ENCODE measurements at regions not wholly inside any gene's neighbourhood (a gene's known extent, or its start where the extent isn't known, plus 50 kb on each side); places are given as distances from the start of the nearest gene placed in this dataset.
A peak's percentile ranks its signal among the peaks of the same experiment; 100 is the strongest.

GRCh38 chr6:80540700-80541099 lies 434.2 kb downstream of the BCKDHB start:
- Histone ChIP-seq H3K9ac (no peak overlapping the region), H3K9me3 (peaks cover 8% of the 10 kb centered on the region; the same call in 1 of the 2 replicates), H3K79me2 (ENCODE audit: insufficient read depth) (no peaks in the 10 kb centered on the region), H3K4me2 (0 out of 2 replicates have a peak overlapping the region, but pooled peaks have one; percentile 13), H3K27ac (ENCODE audit: low read depth in 2 of 2, low read length in 1 of 2) (peak overlapping the region in 1 of 2 experiments; percentile 53; a peak in 2 of 4 replicates), H3K27me3 (ENCODE audit: insufficient read depth) (no peaks in the 10 kb centered on the region), H3K36me3 (replicated peaks in 1 of 2; ENCODE audit: control insufficient read depth in 1 of 2, insufficient read depth in 2 of 2, low read length in 1 of 2) (no peaks in the 10 kb centered on the region), H3F3A (replicated peaks; ENCODE audit: insufficient read depth) (peaks cover 9% of the 10 kb centered on the region), H2AFZ (ENCODE audit: low read depth) (peak overlapping the region; percentile 35; the same call in 1 of the 2 replicates), H3K9me2 (no peaks in the 10 kb centered on the region), H3K4me3 (ENCODE audit: low read depth in 2 of 2, low read length in 1 of 2) (no peak overlapping the region), H4K20me1 (ENCODE audit: insufficient read depth) (no peaks in the 10 kb centered on the region), H3K4me1 (ENCODE audit: control insufficient read depth in 1 of 2, insufficient read depth in 2 of 2, low read depth in 1 of 2, low read length in 1 of 2) (0 out of 4 replicates have a peak, but pooled peaks cover 0 to 6% of the 10 kb centered on the region in 2 experiments)
- TF ChIP-seq JUND (IDR thresholded peaks at IDR 0.05) (no peak), EZH2phosphoT487 (IDR thresholded peaks at IDR 0.05; ENCODE audit: borderline replicate concordance, low read depth) (no peak), USF2 (IDR thresholded peaks at IDR 0.05; ENCODE audit: borderline replicate concordance, low read depth, low read length) (no peak), MXI1 (IDR thresholded peaks at IDR 0.05; ENCODE audit: low read depth, low read length) (no peak), POLR2AphosphoS5 (IDR thresholded peaks at IDR 0.05; ENCODE audit: low read depth, low read length) (no peak), CHD2 (IDR thresholded peaks at IDR 0.05; ENCODE audit: low read length, partially characterized antibody) (no peak), SIN3A (IDR thresholded peaks at IDR 0.05; ENCODE audit: borderline replicate concordance, low read depth, low read length) (no peak), GATA2 (CRISPR knock-in tag; IDR thresholded peaks at IDR 0.05) (no peak), FOXJ3 (CRISPR knock-in tag; IDR thresholded peaks at IDR 0.05) (no peak), MEF2A (IDR thresholded peaks at IDR 0.05; ENCODE audit: borderline replicate concordance, low read depth) (no peak), RCOR1 (IDR thresholded peaks at IDR 0.05; ENCODE audit: low read length) (no peak), TCF12 (IDR thresholded peaks at IDR 0.05) (no peak), USF1 (IDR thresholded peaks at IDR 0.05; ENCODE audit: borderline replicate concordance, low read depth) (no peak), MAX (IDR thresholded peaks at IDR 0.05; ENCODE audit: low read depth) (no peak)
- TF ChIP-seq, protein P1, sequence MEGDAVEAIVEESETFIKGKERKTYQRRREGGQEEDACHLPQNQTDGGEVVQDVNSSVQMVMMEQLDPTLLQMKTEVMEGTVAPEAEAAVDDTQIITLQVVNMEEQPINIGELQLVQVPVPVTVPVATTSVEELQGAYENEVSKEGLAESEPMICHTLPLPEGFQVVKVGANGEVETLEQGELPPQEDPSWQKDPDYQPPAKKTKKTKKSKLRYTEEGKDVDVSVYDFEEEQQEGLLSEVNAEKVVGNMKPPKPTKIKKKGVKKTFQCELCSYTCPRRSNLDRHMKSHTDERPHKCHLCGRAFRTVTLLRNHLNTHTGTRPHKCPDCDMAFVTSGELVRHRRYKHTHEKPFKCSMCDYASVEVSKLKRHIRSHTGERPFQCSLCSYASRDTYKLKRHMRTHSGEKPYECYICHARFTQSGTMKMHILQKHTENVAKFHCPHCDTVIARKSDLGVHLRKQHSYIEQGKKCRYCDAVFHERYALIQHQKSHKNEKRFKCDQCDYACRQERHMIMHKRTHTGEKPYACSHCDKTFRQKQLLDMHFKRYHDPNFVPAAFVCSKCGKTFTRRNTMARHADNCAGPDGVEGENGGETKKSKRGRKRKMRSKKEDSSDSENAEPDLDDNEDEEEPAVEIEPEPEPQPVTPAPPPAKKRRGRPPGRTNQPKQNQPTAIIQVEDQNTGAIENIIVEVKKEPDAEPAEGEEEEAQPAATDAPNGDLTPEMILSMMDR (IDR thresholded peaks at IDR 0.05) = no peak
- TF ChIP-seq, protein P2, sequence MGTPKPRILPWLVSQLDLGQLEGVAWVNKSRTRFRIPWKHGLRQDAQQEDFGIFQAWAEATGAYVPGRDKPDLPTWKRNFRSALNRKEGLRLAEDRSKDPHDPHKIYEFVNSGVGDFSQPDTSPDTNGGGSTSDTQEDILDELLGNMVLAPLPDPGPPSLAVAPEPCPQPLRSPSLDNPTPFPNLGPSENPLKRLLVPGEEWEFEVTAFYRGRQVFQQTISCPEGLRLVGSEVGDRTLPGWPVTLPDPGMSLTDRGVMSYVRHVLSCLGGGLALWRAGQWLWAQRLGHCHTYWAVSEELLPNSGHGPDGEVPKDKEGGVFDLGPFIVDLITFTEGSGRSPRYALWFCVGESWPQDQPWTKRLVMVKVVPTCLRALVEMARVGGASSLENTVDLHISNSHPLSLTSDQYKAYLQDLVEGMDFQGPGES (IDR thresholded peaks at IDR 0.05; ENCODE audit: low read depth, low read length) = no peak
- DNase-seq = no peak
- POLR2A ChIA-PET = no interaction called here
- 100% methylated on average over 1 of the region's 1 CpG for WGBS (ENCODE audit: low lambda C conversion rate)
- CTCF ChIA-PET = no interaction called here
